ENCODE measurements at regions not wholly inside any gene's neighbourhood (a gene's known extent, or its start where the extent isn't known, plus 50 kb on each side); places are given as distances from the start of the nearest gene placed in this dataset.
"Not testable (repeated sequence)": the region's sequence is repeated elsewhere in the genome, so short reads cannot be mapped to it uniquely, and the experiment has no call there.

DNA sequence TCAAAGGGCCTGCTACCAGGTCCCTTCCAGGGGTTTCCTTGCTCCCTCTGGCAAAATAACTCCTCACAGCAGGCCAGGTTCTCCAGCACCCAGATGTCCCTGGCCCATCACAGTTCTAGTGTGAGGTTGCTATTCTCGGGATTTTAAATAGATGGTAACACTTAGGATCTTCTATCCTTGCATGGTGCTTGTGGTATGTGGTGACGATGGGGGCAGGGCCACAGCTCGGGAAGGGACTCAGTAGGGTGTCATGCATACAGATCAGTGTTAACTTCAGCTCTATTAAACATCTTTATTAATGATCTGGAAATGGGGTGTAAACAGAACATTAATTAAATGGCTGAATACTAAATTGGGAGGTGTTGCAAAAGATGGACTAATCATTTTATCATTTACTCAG lies 323.8 kb downstream of the QKI start:
- DNase-seq (ENCODE audit: low read depth) = no peak

DNA sequence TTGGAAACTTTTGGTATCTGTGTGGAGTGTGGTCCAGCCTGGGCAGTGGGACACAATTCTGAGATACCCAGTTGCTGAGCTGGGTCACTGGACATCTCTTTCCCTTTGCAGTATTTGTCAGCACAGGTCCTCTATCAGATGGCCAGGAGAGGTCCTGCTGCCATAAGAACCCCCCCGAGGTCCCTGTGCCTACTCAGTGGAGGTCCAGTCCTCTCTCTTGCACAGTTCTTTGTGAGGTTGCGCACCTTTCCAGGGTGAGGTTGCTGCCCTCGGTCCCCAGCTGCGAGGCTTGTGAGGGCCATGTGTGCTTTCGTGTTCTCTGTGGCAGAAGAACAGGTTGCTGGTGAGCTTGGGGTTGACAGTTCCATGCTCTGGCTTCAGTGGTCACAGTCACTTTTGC lies 320.6 kb downstream of the QKI start:
- no peak for DNase-seq (ENCODE audit: low read depth)

DNA sequence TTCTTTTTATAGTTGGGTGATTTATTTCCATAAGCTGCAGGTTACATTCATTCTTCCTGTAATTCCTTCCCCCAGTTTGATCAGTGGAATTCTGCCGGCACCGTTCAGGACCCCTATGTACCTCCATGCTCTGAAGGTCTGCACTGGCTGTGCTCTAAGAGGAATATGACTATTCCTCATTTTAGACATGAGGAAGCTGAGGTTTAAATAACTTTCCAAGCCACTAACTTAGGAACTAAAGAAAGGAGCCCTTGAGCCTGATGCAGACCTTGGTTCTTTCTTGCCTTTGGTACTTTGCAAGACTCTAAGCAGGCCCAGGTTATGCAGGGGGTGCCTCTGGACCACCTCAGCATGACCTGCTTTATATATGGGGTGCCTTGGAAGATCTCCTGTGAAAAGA lies 318.5 kb downstream of the QKI start:
- DNase-seq (ENCODE audit: low read depth) = no peak

DNA sequence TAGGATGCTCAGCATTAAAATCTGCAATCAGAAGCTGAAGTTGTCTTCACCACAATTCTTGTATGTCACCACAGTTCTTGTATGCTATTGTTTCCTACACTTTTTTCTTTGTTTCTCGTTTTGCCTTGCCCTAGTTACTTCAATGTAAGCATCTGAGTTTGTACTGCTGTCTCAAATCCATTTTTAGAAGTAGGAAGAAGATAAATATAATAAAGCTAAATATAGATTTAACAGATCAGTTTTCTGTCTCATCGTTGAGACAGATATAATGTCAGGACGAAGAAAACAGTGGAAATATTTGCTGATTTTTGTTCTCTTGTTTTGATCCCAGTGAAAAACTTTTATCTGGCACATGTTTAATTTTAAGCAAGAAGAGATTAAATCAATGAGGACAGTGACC lies 318.0 kb downstream of the QKI start:
- no peak for DNase-seq (ENCODE audit: low read depth)

DNA sequence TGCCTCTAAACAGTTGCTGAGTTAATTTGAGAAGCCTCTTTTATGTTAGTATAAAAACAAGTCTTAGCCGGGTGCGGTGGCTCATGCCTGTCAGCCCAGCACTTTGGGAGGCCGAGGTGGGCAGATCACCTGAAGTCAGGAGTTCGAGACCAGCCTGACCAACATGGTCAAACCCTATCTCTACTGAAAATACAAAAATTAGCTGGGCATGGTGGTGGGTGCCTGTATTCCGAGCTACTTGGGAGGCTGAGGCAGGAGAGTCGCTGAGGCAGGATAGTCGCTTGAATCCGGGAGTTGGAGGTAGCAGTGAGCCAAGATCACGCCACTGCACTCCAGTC lies 317.5 kb downstream of the QKI start:
- DNase-seq (ENCODE audit: low read depth) = not testable (repeated sequence)

DNA sequence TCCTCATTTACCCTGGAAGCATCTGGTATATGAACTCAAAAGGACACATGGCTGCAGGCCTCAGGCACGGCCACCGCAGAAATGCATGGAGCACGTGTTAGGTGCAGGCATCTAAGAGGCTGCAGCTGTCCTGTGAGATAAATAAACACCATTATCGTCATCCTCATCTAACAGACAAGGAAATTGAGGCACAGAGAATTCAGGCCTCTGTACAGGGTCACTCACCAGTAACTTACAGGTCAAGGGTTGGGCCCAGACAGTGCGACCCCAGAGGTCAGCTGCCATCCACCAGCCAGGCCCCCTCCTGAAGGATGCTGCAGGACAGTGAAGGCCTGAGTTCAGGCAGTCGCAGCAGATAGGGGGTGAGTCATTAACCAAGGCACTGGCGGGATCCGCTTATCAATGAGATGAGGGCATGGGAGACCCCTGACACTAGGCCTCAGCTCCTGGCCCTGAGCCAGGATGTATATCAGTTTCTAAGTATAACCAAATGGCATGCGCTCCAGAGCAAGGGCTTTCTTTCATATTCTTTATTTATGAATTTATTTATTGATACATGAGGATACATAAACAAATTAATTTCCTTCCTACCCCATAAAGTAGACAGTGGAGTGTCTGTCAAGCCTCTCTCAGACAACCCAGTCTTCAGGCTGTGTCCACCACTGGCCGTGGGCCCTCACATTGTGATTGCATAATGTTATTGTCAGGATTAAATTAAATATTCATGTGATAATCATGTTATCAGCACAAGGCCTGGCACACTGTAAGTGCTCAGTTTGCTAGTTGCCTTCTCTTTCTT lies 316.9 kb downstream of the QKI start:
- DNase-seq (ENCODE audit: low read depth) = no peak

DNA sequence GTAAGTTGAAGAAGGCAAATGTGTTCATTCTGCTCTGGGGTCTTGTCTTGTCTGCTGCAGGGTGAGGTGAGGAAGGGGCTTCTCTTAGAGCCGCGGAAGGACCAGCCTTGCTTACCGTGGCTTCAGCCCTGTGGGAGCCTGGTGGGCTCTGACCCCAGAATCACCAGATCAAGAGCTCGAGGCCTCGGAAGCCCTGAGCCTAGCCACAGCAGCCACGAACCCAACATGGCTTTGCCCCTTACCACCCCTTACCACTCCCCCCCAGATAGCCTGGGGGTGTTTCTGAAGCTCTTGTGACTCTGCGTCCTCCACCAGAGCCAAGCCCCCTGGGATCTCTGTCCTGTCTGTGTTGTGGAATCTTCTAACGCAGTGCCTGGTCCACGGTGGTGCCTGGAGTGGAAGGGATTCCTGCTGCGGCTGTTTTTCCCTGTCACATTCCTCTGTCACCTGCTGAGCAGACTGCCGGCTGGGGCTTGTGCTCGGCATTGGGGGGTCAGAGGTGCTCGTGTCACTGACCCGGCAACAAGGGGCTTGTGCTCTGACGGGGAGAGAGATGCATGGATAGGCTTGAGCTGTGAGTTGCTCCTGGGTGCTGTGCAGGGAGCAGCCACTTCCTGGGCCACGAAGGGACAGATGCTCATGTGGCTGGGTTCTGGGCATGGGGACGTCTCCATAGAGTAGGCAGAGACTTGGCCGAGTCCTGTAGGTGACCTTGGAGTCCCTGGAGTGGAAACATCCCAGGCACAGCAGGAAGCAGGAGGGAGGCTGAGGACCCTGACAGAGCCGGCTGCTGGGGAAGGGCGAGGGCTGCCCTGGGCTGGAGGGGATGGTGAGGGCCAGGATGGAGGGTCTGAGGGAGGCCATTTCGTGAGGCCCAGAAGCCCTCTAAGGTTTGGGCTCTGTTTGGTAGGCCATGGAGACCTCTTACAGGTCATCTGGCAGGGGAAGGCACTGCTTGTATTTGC lies 316.0 kb downstream of the QKI start:
- DNase-seq (ENCODE audit: low read depth) = no peak

DNA sequence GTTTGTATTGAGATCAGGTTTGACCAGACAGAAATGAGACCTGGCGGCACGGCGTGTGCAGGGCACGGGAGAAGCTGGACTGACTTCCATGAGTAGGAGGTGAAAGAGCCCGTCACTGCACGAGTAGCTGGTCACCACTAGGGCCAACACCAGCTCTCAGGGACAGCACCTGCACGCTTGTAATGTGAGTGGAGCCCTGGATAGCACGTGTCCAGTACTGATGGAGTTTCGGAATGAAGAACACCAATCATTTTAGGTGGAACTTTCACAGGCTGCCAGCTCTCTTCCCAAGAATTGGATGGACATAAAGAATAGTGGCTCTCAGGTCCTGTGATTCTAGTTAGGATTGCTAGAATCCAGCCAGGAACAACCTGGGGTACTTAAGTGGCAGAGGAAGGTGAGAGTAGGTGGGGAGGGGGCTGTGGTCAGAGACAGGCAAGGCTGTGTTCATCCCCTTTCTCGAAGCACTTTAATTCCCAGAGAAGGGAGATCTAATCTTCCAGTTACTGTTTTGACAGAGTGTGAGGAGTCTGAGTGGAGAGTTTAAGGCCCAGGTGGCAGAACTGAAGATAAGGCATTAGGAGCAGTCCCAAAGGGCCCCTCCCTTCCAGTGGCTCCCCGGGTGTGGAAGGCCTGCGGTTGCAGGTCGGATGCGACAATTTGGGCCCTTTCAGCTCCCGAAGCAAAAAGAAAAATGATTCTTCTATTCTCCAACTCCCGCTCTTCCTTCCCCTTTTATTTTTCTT lies 314.8 kb downstream of the QKI start:
- DNase-seq (ENCODE audit: low read depth) = no peak

DNA sequence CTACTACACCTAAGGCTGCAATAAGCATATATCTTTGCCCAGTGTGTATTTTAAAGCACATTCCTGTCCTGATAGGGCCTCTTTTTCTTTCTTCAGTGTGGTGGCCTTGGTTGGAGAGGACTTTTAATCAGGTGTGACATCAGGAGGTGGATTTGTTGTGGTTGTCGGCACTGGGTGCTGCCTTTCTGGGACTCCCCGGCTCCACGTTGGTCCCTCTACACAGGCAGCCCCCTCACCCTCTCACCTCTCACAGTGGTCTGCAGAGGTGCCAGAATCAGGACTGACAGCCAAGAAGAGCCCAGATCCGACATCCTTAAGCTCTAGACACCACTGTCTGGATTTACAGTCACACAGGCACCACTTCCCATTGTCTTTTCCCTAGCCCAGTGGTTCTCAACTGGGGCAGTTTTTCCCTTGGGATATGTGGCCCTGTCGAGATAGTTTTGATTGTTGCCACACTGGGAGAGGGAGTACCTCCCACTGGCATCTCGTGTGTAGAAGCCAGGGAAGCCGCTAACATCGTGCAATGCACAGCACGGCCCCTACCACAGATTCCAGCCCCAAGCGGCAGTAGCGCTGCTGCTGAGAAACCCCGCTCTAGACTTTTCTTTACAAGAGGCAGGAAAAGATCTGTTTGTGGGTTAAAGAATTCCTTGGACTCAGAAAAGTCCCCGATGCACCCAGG lies 314.1 kb downstream of the QKI start:
- no peak for DNase-seq (ENCODE audit: low read depth)

DNA sequence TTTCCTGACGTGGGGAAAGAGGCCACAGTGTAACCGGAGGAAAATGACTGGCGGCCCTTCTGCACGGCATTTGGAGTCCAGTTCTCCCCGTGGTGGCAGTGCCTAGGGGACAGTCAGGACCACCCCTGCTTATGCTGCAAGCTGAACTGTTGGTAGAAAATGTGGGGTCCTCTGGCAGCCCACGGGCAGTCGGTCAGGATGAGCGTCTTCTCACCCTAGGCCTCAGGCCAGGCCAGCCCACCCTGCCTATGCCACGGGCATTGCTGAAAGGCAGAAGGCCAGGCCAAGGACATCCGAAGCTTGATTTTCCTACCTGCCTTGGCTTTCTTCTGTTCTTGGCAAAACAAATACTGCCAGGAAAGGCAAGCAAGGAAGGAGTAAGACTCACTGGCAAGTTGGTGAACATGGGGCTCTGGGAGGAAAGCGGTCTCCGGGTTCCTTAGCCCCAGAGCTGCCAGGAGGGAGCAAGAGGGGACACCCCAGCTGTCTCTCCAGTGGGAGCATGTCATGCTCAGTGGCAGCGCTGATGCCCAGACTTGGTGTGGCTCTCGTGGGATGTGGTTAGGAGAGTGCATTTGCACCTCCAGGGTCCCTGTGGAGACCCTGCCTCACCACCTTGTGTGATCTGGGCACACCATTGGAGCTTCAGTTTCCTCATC lies 311.6 kb downstream of the QKI start:
- DNase-seq (ENCODE audit: low read depth) = no peak

DNA sequence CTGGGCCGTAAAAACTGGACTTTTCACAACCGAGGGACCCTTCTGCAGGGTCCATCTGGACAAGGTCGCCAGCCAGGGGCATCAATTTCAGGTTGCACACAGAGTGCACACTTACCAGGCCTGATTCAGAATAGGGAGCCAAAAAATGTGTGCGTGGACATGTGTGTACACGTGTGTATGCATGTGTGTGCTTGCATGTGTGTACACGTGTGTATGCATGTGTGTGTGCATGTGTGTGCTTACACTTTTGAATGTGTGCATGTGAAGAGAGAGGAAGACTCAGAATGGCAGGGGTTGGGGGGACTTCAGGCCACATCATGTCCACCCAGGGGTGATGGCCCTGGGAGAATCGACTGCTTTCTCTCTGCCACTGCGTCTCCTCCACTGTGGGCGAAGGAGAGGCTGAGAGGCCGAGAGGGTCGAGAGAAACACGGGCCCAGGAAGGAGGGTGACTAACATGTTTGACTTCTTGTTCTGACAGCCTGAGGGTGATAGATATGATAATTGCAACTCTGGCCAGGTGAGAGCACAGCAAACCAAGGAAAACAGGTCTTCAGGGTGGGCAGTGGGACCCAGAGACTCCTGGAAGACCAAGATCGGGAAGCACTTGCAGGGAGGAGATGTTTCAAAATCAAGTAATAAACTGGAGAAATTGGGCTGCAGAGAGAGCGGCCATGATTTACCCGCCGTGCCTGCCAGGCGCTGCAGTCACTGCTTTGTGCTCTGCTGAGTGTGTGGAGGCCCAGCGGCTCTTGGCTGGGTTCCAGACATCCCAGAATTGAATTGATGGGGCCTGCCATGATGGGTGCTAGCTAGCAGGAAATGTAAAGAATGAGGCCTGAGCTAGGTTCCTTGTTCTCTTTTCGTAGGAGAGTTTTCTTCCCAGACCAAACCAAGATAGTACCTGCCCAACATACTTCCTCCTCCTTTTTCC lies 310.8 kb downstream of the QKI start:
- DNase-seq (ENCODE audit: low read depth) = no peak

DNA sequence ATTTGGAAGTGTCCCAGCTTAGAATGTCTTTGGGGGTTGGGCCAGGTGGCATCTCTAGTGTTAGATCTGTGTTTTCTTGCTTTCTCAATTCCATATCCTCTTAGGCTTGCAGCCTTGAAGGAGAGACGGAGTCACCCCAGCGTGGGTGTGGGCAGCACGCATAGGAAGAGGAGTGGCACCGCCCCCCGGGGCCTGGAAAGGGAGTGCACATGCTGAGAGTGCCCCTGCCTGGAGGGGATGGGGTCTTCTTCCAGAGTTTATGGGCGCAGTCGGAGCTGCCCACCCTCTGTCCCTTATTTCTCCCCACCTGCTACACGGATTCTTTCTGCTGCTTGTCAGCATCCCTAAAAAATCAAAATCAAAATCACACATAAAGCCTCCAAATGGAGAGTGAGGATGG lies 309.7 kb downstream of the QKI start:
- no peak for DNase-seq (ENCODE audit: low read depth)

DNA sequence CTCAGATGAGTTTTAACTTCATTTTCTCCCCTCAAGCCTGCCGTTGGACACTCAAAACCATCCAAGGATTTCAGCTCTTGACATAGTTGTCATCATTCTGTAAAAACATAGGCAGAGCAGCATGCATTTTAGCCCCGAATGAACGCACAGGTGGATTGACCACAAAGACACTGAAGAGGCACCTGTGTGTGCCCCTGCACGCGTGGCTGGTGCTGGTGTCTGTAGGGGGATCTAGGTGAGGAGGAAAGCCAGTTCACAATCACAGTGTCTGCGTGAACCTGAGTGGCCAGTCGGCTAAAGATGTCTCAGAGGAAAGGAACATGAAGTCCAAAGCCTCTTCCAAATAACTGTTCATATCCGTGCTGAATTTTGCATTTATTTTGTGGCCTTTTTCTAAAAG lies 309.2 kb downstream of the QKI start:
- no peak for DNase-seq (ENCODE audit: low read depth)

DNA sequence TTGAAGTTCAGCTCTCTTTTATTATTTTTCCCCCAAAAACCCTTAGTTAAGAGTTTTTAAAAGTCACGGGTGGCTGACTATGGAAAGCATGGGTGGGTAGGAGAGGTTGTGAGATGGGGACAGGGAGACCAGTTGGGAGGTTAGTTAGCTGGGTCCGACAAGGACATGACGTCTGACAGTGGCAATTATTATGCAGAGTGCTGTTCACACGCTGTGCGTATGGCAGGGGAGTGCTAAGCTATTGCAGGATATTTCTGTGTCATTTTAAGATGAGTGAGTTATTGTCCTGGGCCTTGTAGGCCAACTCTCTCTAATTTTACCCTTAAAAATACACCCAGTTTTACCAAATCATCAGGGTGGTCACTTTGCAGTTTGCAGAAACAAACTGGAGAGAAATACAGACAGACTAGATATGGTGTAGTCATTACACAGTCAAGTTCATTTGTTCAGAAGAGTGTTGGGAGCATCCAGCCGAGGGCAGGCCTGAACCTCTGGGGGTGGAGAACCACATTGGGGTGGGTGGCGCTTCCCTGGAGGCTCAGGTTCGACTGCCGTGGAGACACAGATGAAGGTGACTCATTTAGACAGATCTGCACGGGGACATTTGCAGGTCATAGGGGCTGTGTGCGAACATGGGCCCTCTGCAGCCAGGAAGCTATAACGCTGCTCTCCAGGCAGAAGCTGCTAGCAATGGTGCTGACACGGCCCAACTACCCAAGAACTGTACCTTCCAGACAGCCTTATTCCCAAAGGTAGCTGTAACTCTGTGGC lies 307.6 kb downstream of the QKI start:
- no peak for DNase-seq (ENCODE audit: low read depth)

DNA sequence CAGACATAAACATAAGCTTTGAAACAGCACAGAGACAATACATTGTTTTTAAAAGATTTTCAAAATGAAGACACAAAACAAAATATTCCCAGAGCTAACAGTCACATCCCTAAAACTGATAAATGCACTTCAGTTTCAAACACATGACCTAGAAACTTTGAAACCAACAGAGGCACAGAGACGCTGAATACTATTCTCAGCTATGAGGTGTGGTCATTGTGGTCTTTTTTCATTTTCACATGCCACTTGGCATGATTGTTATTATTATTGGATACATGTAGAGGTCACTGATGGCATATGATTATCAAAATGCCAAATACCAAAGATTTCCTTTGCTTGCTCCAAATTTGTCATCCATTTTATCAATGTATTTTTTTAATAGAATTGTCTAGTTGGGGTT lies 306.9 kb downstream of the QKI start:
- DNase-seq (ENCODE audit: low read depth) = no peak

DNA sequence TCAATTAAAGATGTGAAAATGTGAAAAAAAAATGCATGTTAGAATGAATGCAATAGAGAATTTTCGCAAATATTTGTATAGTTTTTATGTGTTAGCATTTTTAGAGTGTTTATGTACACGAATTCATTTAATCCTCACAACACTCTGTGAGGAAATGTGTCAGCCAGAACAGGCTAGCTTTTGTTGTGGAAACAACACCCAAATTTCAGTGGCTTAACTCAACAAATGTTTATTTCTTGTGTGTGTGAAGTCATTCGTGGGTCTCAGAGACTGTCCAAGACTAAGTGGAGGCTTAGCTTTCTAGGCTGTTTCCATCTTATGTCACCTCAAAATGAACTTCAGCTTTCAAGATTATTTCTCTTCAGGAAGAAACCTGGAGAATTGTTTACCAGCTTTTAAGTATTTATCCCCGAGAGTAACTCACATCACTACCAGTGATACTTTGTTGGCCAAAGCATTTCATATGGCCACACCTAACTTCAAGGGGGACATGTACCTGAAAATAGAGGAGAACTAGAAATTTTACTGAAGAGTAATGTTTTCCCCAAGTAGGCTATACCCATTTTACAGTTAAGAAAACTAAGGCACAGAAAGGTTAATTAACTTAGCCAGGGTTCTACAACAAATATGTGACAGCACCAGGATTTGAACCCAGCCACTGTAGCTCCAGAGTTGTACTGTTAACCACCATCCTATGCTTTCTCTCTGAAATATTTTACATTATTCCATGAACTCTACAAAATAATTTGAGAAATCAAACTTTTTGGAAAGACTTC lies 306.1 kb downstream of the QKI start:
- no peak for DNase-seq (ENCODE audit: low read depth)

DNA sequence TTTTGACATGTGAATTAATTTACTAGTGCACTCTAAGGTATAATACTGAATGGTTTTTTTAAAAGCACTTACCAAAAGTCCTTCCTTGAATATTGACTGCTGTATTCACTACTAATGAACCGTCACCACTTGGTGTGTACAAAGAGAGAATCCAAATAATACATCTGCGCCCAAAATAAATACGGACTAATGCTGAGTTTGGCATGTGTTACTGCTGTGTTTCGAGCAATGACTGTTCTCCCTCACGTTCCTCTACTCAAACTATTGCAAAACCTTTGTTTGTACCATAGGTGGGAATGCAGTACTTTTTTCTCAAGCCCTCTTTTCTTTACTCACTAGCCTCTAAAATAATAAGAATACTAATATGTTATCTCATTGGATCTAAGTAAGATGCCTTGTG lies 305.5 kb downstream of the QKI start:
- no peak for DNase-seq (ENCODE audit: low read depth)

DNA sequence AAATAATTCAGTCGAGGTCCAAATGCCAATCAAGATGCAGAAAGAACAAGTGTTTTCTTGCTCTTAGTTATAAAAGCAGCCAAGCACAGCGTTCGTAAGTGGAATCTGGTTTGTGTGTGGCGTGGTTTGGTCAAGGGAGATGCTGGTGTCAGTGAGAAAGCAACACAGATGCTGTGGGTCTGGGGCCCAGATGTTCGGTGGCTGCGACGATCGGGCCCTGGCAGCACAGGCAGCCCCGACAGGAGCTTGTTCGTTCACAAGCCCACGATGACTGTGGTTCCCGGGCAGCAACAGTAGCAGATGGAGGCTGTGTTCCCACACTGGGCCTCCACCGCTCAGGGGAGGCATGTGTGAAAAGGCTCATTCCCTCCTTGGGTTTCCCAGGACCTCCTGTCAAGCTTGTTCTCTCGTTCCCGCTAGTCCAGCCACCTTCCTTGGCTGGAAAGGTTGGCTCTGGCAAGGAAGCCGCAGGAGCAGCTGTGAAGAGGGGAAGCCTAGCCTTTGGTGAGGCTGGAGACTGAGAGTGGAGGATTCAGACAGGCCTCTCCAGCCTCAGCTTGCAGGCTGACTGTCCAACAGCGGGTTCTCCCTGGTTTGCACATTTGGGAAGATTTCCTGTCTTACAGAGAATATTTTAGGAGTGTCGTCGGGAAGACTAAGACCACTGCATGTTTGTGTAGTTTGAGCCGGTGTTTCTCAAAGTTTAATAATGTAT lies 304.7 kb downstream of the QKI start:
- no peak for DNase-seq (ENCODE audit: low read depth)

Data from T-helper 22 cell (primary cell).